Ishikawa (cell line): ENCODE measurements at regions not wholly inside any gene's neighbourhood (a gene's known extent, or its start where the extent isn't known, plus 50 kb on each side); places are given as distances from the start of the nearest gene placed in this dataset.

Experiments used
- CEBPB ChIP-seq: IDR thresholded peaks from 2 replicates; pipeline ENCODE4 v1.6.1; 2012
- CREB1 ChIP-seq: IDR thresholded peaks from 2 replicates; pipeline ENCODE4 v1.6.1; 2012; ENCODE audit warnings: low read depth
- EGR1 ChIP-seq: IDR thresholded peaks from 2 replicates; pipeline ENCODE4 v1.6.1; 2012
- EP300 ChIP-seq: IDR thresholded peaks from 2 replicates; pipeline ENCODE4 v1.6.1; 2012; ENCODE audit warnings: borderline replicate concordance
- FOXM1 ChIP-seq: IDR thresholded peaks from 2 replicates; pipeline ENCODE4 v1.6.1; 2012; ENCODE audit warnings: low read depth, borderline replicate concordance
- MAX ChIP-seq: IDR thresholded peaks from 2 replicates; pipeline ENCODE4 v1.6.1; 2012
- NFIC ChIP-seq: IDR thresholded peaks from 2 replicates; pipeline ENCODE4 v1.6.1; 2012
- RAD21 ChIP-seq: IDR thresholded peaks from 2 replicates; pipeline ENCODE4 v1.6.1; 2012; ENCODE audit warnings: low read depth
- REST ChIP-seq: IDR thresholded peaks from 2 replicates; pipeline ENCODE4 v1.6.1; 2012; ENCODE audit warnings: low read depth, mild to moderate bottlenecking
- TAF1 ChIP-seq: IDR thresholded peaks from 2 replicates; pipeline ENCODE4 v1.6.1; 2012; ENCODE audit warnings: low read depth, mild to moderate bottlenecking
- TCF12 ChIP-seq: IDR thresholded peaks from 2 replicates; pipeline ENCODE4 v1.6.1; 2012; ENCODE audit warnings: low read depth
- TEAD4 ChIP-seq: IDR thresholded peaks from 2 replicates; pipeline ENCODE4 v1.6.1; 2012
- USF1 ChIP-seq: IDR thresholded peaks from 2 replicates; pipeline ENCODE4 v1.6.1; 2012
- YY1 ChIP-seq: IDR thresholded peaks from 2 replicates; pipeline ENCODE4 v1.6.1; 2012; ENCODE audit warnings: low read depth
- ZBTB7A ChIP-seq: IDR thresholded peaks from 2 replicates; pipeline ENCODE4 v1.6.1; 2012; ENCODE audit warnings: low read depth

GRCh38 chr12:61754214-61754613 lies 506.0 kb upstream of the USP15 start:
- no peak for TF ChIP-seq EGR1
- no peak for TF ChIP-seq TAF1
- TF ChIP-seq TEAD4, result no peak
- TF ChIP-seq CREB1, result no peak
- no peak for TF ChIP-seq RAD21
- no peak for TF ChIP-seq NFIC
- no peak for TF ChIP-seq EP300
- no peak for TF ChIP-seq REST
- no peak for TF ChIP-seq USF1
- no peak for TF ChIP-seq MAX

GRCh38 chr12:61757831-61758505 lies 502.2 kb upstream of the USP15 start:
- TF ChIP-seq CEBPB, result no peak
- TF ChIP-seq TAF1, result no peak
- no peak for TF ChIP-seq TCF12
- TF ChIP-seq EP300, result no peak
- TF ChIP-seq MAX, result no peak
- TF ChIP-seq RAD21, result no peak
- TF ChIP-seq CREB1, result no peak

GRCh38 chr12:61758661-61759060 lies 501.5 kb upstream of the USP15 start:
- no peak for TF ChIP-seq RAD21
- no peak for TF ChIP-seq TEAD4
- TF ChIP-seq REST, result no peak
- no peak for TF ChIP-seq TAF1
- TF ChIP-seq NFIC, result no peak
- TF ChIP-seq MAX, result no peak
- TF ChIP-seq CREB1, result no peak
- no peak for TF ChIP-seq YY1
- TF ChIP-seq CEBPB, result no peak
- no peak for TF ChIP-seq TCF12
- no peak for TF ChIP-seq EGR1
- TF ChIP-seq ZBTB7A, result no peak
- no peak for TF ChIP-seq FOXM1
- TF ChIP-seq USF1, result no peak
- no peak for TF ChIP-seq EP300

- TF ChIP-seq USF1, result no peak
- no peak for TF ChIP-seq MAX
- no peak for TF ChIP-seq TCF12
- TF ChIP-seq CEBPB, result no peak
- TF ChIP-seq NFIC, result no peak
- TF ChIP-seq CREB1, result no peak
- TF ChIP-seq TAF1, result no peak
These were observed 494.3 kb upstream of the USP15 start for GRCh38 chr12:61765926-61766325.

GRCh38 chr12:61780435-61780834 lies 479.8 kb upstream of the USP15 start:
- TF ChIP-seq EGR1 (no peak), EP300 (no peak), CEBPB (no peak), RAD21 (no peak), USF1 (no peak), FOXM1 (no peak), TAF1 (no peak), TEAD4 (no peak), REST (no peak), TCF12 (no peak), YY1 (no peak)
